Osteocyte (in vitro differentiated cells): ENCODE measurements at regions not wholly inside any gene's neighbourhood (a gene's known extent, or its start where the extent isn't known, plus 50 kb on each side); places are given as distances from the start of the nearest gene placed in this dataset.

ENCODE experiments used
- DNase-seq: peaks from one replicate; pipeline ENCODE4 v3.0.0; 2021; ENCODE audit warnings: mixed read lengths; ENCODE audit not compliant: unreplicated experiment; ENCODE audit errors: extremely low spot score
- H3K27ac Mint-ChIP-seq: one replicate; pipeline ENCODE4 v1.8.0; 2021; ENCODE audit warnings: mild to moderate bottlenecking, mixed read lengths; ENCODE audit not compliant: unreplicated experiment
- H3K27me3 Mint-ChIP-seq: one replicate; pipeline ENCODE4 v1.8.0; 2021; ENCODE audit warnings: mixed read lengths; ENCODE audit not compliant: unreplicated experiment
- H3K36me3 Mint-ChIP-seq: one replicate; pipeline ENCODE4 v1.8.0; 2021; ENCODE audit warnings: mixed read lengths; ENCODE audit not compliant: unreplicated experiment
- H3K4me1 Mint-ChIP-seq: one replicate; pipeline ENCODE4 v1.8.0; 2021; ENCODE audit warnings: mixed read lengths; ENCODE audit not compliant: unreplicated experiment
- H3K4me3 Mint-ChIP-seq: one replicate; pipeline ENCODE4 v1.8.0; 2021; ENCODE audit warnings: mild to moderate bottlenecking, moderate library complexity, mixed read lengths; ENCODE audit not compliant: unreplicated experiment
- H3K9me3 Mint-ChIP-seq: one replicate; pipeline ENCODE4 v1.8.0; 2021; ENCODE audit warnings: mixed read lengths; ENCODE audit not compliant: unreplicated experiment
- TF ChIP-seq, protein P1 (sequence below): fragments of 200-600 bp; sonication (generic); IDR thresholded peaks from 2 replicates; pipeline ENCODE4 v1.5.0; 2021; ENCODE audit warnings: antibody characterized with exemption, mild to moderate bottlenecking, moderate library complexity

DNA sequence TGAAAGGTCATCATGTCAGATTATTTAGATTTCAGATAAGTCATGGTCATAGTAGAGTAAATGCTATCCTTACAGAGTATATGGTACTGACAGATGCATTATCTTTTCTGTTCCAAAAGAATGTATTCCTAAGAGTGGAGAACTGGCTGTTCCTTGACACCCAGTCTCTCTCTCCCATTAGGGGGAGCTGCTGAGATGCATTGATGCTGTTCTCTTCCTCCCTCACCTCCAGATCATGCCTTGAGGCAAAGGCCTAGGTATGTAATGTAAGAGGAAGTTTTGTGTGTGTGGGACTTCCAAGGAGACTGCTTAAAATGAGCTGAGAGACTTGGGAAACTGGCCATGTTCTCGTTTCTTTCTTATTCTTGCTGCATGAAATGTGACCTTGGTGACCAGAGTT lies 979.5 kb upstream of the CELF4 start:
- Mint-ChIP-seq H3K9me3 (peaks cover 18% of the 10 kb centered on the region), H3K27ac (no peak overlapping the region)

DNA sequence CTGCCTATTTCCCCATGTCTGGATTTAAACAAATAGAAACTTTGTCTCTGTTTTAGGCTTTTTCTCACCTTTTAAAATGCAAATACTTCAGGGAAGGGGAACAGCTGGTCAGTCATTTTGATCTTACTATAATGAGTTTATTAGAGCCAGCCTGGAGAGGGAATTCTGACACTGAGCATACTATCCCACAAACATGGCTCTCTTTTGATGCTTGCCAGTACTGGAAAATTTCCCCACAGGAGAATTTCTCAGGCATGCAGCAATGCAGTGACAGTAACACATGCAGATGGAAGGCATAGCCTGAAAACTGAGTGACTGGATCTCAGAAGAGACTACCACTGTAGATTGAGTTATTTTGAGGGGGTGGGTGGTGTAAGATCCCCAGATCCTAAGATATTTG lies 974.3 kb upstream of the CELF4 start:
- Mint-ChIP-seq H3K27me3 (no peaks in the 10 kb centered on the region), H3K36me3 (no peaks in the 10 kb centered on the region), H3K27ac (no peak overlapping the region), H3K4me3 (no peak overlapping the region), H3K9me3 (peaks cover 30% of the 10 kb centered on the region), H3K4me1 (no peaks in the 10 kb centered on the region)
- TF ChIP-seq, protein P1, sequence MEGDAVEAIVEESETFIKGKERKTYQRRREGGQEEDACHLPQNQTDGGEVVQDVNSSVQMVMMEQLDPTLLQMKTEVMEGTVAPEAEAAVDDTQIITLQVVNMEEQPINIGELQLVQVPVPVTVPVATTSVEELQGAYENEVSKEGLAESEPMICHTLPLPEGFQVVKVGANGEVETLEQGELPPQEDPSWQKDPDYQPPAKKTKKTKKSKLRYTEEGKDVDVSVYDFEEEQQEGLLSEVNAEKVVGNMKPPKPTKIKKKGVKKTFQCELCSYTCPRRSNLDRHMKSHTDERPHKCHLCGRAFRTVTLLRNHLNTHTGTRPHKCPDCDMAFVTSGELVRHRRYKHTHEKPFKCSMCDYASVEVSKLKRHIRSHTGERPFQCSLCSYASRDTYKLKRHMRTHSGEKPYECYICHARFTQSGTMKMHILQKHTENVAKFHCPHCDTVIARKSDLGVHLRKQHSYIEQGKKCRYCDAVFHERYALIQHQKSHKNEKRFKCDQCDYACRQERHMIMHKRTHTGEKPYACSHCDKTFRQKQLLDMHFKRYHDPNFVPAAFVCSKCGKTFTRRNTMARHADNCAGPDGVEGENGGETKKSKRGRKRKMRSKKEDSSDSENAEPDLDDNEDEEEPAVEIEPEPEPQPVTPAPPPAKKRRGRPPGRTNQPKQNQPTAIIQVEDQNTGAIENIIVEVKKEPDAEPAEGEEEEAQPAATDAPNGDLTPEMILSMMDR: no peak
- no peak for DNase-seq

More for the DNA sequence above, 979.5 kb upstream of the CELF4 start:
- Mint-ChIP-seq H3K27me3 (no peaks in the 10 kb centered on the region), H3K36me3 (no peaks in the 10 kb centered on the region), H3K4me3 (no peak overlapping the region), H3K4me1 (no peaks in the 10 kb centered on the region)
- TF ChIP-seq, protein P1: no peak
- no peak for DNase-seq

DNA sequence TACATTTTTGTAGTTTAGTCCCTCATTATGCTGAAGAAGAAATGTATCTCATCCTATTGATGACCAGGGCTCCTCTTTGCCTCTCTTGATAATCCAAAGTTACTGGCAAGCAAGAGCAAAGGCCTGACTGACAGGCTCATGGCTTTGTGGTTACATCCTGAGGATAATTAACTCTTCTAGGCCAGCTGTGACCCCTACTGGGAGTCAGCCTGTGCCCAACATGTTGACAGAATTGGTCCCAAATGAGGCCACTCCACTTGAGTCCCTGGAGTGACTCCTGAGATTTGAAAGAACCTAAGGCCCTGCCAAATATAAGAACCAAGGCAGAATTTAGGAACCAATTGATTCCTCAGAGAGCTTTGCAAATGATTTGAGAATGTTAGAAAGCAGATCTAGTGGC lies 973.8 kb upstream of the CELF4 start:
- peaks cover 31% of the 10 kb centered on the region for H3K9me3 Mint-ChIP-seq
- no peaks in the 10 kb centered on the region for H3K4me1 Mint-ChIP-seq
- H3K4me3 Mint-ChIP-seq: no peak overlapping the region
- no peaks in the 10 kb centered on the region for H3K36me3 Mint-ChIP-seq
- TF ChIP-seq, protein P1: no peak
- H3K27me3 Mint-ChIP-seq: no peaks in the 10 kb centered on the region
- no peak for DNase-seq
- no peak overlapping the region for H3K27ac Mint-ChIP-seq

DNA sequence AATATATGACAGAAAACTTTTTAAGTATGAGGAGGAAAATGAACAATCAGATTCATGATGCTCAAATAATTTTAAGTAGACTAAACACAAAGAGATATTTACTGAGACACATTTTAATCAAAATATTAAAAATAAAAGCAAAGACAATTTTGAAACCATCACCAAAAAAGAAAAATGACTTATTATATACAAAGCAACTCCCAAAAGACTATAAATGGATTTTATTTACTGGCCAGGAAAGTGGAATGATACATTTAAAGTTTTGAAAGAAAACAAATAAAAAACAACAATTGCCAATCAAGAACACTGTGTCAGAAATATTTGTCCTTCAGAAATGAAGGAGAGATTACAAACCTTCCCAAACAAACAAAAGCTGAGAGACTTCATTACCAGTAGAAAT lies 968.5 kb upstream of the CELF4 start:
- no peaks in the 10 kb centered on the region for H3K4me1 Mint-ChIP-seq
- TF ChIP-seq, protein P1: no peak
- DNase-seq: no peak
- peaks cover 31% of the 10 kb centered on the region for H3K9me3 Mint-ChIP-seq
- no peak overlapping the region for H3K4me3 Mint-ChIP-seq
- no peaks in the 10 kb centered on the region for H3K36me3 Mint-ChIP-seq
- no peak overlapping the region for H3K27ac Mint-ChIP-seq
- H3K27me3 Mint-ChIP-seq: no peaks in the 10 kb centered on the region

DNA sequence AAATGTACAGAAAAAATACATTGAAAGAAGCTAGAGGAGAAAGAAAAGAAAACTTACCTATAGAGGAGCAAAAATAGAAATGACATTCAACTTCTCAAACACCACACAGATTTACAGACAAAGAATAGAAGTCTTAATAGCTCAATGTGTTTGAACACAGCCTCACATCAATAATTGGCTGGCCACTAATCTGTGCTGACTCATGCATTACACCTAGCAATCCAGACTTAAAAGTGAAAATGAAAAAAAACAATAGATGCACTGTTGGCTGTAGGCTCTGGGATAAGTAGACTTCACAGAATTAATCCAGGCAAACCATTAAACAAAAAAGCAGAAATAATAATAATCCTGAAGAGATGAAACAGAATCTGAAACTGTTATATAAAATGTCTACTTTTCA lies 961.3 kb upstream of the CELF4 start:
- Mint-ChIP-seq H3K27ac (no peak overlapping the region), H3K27me3 (no peaks in the 10 kb centered on the region), H3K4me3 (no peak overlapping the region), H3K4me1 (no peaks in the 10 kb centered on the region), H3K9me3 (peaks cover 13% of the 10 kb centered on the region), H3K36me3 (no peaks in the 10 kb centered on the region)
- DNase-seq: no peak
- TF ChIP-seq, protein P1: no peak
